ENCODE measurements at regions not wholly inside any gene's neighbourhood (a gene's known extent, or its start where the extent isn't known, plus 50 kb on each side); places are given as distances from the start of the nearest gene placed in this dataset.

DNA sequence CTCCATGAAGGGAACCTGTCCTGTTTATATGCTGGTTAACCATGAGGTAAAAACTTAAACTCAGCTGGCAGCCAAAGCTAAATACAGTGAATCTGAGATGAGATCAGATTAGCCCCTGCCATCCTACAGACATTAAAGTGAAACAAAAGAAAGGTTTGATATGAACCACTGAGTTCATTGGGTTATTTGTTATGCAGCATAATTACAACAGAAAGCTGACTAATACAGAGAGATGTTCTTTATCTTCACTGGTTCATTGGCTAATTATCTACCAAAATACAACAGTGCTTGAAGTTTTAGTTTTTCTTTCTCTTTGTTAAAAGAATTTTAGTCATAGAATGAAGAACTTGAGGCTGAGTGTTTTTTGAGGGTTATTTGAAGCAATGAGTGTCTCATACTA lies 307.6 kb upstream of the FERMT1 start:
- intact Hi-C loops (cut with DNase I; ENCODE audit: low total_unique reads): no loop called here
- no peak overlapping the region for H3K27ac ChIP-seq
- DNase-seq (ENCODE audit: low spot score in 2 of 2): no peak
- H3K36me3 ChIP-seq: no peaks in the 10 kb centered on the region
- no peak for TF ChIP-seq POLR2A (IDR thresholded peaks at IDR 0.05)
- TF ChIP-seq POLR2AphosphoS5 (IDR thresholded peaks at IDR 0.05): no peak
- TF ChIP-seq, protein P1, sequence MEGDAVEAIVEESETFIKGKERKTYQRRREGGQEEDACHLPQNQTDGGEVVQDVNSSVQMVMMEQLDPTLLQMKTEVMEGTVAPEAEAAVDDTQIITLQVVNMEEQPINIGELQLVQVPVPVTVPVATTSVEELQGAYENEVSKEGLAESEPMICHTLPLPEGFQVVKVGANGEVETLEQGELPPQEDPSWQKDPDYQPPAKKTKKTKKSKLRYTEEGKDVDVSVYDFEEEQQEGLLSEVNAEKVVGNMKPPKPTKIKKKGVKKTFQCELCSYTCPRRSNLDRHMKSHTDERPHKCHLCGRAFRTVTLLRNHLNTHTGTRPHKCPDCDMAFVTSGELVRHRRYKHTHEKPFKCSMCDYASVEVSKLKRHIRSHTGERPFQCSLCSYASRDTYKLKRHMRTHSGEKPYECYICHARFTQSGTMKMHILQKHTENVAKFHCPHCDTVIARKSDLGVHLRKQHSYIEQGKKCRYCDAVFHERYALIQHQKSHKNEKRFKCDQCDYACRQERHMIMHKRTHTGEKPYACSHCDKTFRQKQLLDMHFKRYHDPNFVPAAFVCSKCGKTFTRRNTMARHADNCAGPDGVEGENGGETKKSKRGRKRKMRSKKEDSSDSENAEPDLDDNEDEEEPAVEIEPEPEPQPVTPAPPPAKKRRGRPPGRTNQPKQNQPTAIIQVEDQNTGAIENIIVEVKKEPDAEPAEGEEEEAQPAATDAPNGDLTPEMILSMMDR (IDR thresholded peaks at IDR 0.05): no peak
- H3K9me3 ChIP-seq: no peaks in the 10 kb centered on the region
- H3K4me3 ChIP-seq: no peak overlapping the region
- no peaks in the 10 kb centered on the region for H3K27me3 ChIP-seq
- no peaks in the 10 kb centered on the region for H3K4me1 ChIP-seq

DNA sequence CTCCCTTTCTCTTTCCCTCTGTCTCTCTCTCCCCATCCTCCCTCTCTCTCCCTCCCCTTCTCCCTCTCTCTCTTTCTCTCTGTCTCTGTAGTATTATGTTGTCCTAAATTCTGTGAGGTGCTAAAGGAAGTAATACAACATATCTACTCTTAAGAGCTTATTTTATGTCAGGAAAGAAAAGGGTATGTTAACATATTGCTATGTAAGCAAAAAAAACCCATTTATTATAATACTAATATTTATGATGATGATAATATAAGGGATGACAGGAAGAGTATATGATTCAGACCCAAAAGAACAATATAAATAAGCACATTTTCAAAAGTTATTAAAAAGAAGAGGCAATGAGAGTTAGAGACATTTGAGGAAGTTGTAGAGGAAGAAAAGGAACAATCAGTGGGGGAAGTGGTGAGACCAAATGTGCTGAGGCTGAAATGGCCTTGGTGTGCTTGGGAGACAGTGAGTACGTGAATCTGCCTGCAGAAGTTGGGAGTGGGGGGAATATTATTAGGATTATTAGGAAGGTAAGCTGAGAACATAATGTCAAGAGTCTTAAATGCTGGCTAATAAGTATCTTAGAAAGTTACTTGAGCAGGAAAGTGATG lies 303.6 kb upstream of the FERMT1 start:
- intact Hi-C loops (cut with DNase I; ENCODE audit: low total_unique reads): no loop called here
- H3K9me3 ChIP-seq: no peaks in the 10 kb centered on the region
- no peaks in the 10 kb centered on the region for H3K27me3 ChIP-seq
- TF ChIP-seq POLR2A (IDR thresholded peaks at IDR 0.05) (no peak), POLR2AphosphoS5 (IDR thresholded peaks at IDR 0.05) (no peak)
- TF ChIP-seq, protein P1 (IDR thresholded peaks at IDR 0.05): no peak
- no peak overlapping the region for H3K27ac ChIP-seq
- H3K4me3 ChIP-seq: no peak overlapping the region
- DNase-seq (ENCODE audit: low spot score in 2 of 2): no peak
- no peaks in the 10 kb centered on the region for H3K4me1 ChIP-seq
- no peaks in the 10 kb centered on the region for H3K36me3 ChIP-seq

DNA sequence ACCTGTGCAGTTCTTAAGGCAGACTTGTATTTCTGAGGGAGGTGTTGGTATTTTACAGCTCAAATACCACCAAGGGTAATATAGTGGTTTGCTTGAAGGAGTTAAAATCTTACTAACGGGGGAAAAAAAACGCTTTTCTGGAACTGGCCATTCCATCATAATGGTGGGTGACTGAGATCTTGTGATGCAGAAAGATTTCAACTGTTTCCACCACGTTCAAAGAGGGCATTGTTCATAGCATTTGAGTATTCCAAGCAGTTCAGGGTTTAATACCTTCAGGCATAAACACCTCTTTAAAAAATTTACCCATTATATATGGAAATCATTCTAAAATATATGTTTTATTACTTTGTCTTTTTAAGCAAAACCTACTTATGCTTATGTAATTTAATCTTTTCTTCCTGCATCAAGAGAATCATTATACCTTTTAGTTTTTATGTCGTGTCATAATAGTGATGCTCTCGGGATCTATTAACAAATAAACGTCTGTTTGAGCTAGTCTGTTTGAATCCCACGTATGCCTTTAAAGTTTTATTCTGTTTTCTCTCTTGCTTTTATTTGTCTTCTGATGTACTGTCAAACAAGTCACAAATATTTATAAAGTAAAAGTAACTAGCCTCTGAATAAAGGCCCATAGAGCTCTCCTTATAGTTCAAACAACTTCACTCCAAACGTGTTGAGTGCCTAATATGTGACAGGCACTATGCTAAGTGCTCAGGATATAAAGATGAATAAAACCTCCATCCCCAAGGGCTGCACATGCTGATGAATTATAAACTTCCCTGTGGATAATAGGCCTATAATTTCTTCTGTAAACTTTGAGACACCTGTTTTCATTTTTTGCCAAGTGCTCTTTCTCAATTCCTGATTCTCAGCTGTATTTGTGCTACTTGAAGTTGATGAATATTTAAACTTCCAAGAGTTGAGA lies 298.8 kb upstream of the FERMT1 start:
- Histone ChIP-seq H3K27ac (no peak overlapping the region), H3K4me3 (no peak overlapping the region), H3K36me3 (no peaks in the 10 kb centered on the region), H3K27me3 (no peaks in the 10 kb centered on the region), H3K9me3 (no peaks in the 10 kb centered on the region), H3K4me1 (no peaks in the 10 kb centered on the region)
- intact Hi-C loops (cut with DNase I; ENCODE audit: low total_unique reads): no loop called here
- DNase-seq (ENCODE audit: low spot score in 2 of 2): no peak
- TF ChIP-seq, protein P1 (IDR thresholded peaks at IDR 0.05): no peak
- TF ChIP-seq POLR2A (IDR thresholded peaks at IDR 0.05): no peak
- no peak for TF ChIP-seq POLR2AphosphoS5 (IDR thresholded peaks at IDR 0.05)

DNA sequence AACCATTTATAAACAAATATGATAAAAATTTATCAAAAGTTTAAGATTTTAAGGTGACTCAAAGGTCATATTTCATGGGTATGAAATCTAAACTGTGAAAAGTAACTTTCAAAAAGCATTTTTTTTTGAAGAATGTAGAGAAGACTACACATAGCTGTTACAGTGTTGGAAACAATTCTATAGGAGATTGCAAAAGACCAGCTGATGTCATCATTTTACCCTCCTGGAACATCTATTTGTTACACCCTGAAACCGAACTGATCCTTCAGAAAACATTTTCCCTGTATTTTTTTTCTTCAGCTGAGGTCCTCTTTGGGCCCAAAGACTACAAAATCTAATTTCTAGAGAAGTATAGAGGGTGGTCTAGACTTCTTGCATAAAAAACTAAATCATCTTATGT lies 297.5 kb upstream of the FERMT1 start:
- TF ChIP-seq POLR2A (IDR thresholded peaks at IDR 0.05): no peak
- no peak for TF ChIP-seq POLR2AphosphoS5 (IDR thresholded peaks at IDR 0.05)
- TF ChIP-seq, protein P1 (IDR thresholded peaks at IDR 0.05): no peak
- H3K27ac ChIP-seq: no peak overlapping the region
- intact Hi-C loops (cut with DNase I; ENCODE audit: low total_unique reads): no loop called here
- no peak for DNase-seq (ENCODE audit: low spot score in 2 of 2)
- no peaks in the 10 kb centered on the region for H3K9me3 ChIP-seq
- no peaks in the 10 kb centered on the region for H3K36me3 ChIP-seq
- no peak overlapping the region for H3K4me3 ChIP-seq
- H3K27me3 ChIP-seq: no peaks in the 10 kb centered on the region
- H3K4me1 ChIP-seq: no peaks in the 10 kb centered on the region

DNA sequence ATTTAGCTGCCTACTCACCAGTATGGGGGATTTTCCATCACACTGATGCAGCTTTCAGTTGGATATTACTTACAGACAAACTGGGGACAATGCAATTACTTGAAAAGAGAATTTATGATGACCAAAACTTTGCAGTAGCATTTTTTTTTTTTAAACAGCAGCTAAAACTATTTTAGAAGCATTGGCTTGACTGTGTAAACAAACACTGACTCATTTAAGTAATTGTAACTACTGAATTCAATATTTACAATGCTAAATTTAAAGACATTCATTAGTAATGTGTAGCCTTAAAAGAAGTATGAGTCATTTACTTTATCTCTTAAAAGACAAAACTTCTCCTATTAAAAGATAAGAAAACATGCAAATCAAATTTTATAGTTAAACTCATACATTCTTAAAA lies 295.9 kb upstream of the FERMT1 start:
- no peak overlapping the region for H3K4me3 ChIP-seq
- intact Hi-C loops (cut with DNase I; ENCODE audit: low total_unique reads): no loop called here
- H3K9me3 ChIP-seq: no peaks in the 10 kb centered on the region
- no peaks in the 10 kb centered on the region for H3K27me3 ChIP-seq
- no peak overlapping the region for H3K27ac ChIP-seq
- TF ChIP-seq, protein P1 (IDR thresholded peaks at IDR 0.05): no peak
- no peak for TF ChIP-seq POLR2A (IDR thresholded peaks at IDR 0.05)
- TF ChIP-seq POLR2AphosphoS5 (IDR thresholded peaks at IDR 0.05): no peak
- H3K4me1 ChIP-seq: no peaks in the 10 kb centered on the region
- H3K36me3 ChIP-seq: no peaks in the 10 kb centered on the region
- no peak for DNase-seq (ENCODE audit: low spot score in 2 of 2)

All from breast epithelium (tissue), 4 donors.